ENCODE measurements at regions not wholly inside any gene's neighbourhood (a gene's known extent, or its start where the extent isn't known, plus 50 kb on each side); places are given as distances from the start of the nearest gene placed in this dataset.

- Histone ChIP-seq H3K27ac (ENCODE audit: extremely low read depth, low read depth, low read length) (no peak overlapping the region), H3K4me3 (ENCODE audit: low read depth, low read length) (no peak overlapping the region), H3K36me3 (ENCODE audit: control insufficient read depth in 2 of 2, insufficient read depth in 1 of 2, low read length in 2 of 2) (no peaks in the 10 kb centered on the region), H3K4me1 (ENCODE audit: control insufficient read depth, insufficient read depth, low read length) (no peaks in the 10 kb centered on the region), H3K9me3 (ENCODE audit: control insufficient read depth, insufficient read depth, low read depth, low read length) (no peaks in the 10 kb centered on the region)
- POLR2A ChIA-PET, result no interaction called here
- TF ChIP-seq, protein P1, sequence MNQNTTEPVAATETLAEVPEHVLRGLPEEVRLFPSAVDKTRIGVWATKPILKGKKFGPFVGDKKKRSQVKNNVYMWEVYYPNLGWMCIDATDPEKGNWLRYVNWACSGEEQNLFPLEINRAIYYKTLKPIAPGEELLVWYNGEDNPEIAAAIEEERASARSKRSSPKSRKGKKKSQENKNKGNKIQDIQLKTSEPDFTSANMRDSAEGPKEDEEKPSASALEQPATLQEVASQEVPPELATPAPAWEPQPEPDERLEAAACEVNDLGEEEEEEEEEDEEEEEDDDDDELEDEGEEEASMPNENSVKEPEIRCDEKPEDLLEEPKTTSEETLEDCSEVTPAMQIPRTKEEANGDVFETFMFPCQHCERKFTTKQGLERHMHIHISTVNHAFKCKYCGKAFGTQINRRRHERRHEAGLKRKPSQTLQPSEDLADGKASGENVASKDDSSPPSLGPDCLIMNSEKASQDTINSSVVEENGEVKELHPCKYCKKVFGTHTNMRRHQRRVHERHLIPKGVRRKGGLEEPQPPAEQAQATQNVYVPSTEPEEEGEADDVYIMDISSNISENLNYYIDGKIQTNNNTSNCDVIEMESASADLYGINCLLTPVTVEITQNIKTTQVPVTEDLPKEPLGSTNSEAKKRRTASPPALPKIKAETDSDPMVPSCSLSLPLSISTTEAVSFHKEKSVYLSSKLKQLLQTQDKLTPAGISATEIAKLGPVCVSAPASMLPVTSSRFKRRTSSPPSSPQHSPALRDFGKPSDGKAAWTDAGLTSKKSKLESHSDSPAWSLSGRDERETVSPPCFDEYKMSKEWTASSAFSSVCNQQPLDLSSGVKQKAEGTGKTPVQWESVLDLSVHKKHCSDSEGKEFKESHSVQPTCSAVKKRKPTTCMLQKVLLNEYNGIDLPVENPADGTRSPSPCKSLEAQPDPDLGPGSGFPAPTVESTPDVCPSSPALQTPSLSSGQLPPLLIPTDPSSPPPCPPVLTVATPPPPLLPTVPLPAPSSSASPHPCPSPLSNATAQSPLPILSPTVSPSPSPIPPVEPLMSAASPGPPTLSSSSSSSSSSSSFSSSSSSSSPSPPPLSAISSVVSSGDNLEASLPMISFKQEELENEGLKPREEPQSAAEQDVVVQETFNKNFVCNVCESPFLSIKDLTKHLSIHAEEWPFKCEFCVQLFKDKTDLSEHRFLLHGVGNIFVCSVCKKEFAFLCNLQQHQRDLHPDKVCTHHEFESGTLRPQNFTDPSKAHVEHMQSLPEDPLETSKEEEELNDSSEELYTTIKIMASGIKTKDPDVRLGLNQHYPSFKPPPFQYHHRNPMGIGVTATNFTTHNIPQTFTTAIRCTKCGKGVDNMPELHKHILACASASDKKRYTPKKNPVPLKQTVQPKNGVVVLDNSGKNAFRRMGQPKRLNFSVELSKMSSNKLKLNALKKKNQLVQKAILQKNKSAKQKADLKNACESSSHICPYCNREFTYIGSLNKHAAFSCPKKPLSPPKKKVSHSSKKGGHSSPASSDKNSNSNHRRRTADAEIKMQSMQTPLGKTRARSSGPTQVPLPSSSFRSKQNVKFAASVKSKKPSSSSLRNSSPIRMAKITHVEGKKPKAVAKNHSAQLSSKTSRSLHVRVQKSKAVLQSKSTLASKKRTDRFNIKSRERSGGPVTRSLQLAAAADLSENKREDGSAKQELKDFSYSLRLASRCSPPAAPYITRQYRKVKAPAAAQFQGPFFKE (tag by site-specific recombination; IDR thresholded peaks at IDR 0.05; ENCODE audit: borderline replicate concordance), result no peak
- TF ChIP-seq ZNF112 (tag by site-specific recombination; IDR thresholded peaks at IDR 0.05) (no peak), MYNN (tag by site-specific recombination; IDR thresholded peaks at IDR 0.05; ENCODE audit: borderline replicate concordance) (no peak), GLI4 (tag by site-specific recombination; IDR thresholded peaks at IDR 0.05) (no peak), ZNF350 (tag by site-specific recombination; IDR thresholded peaks at IDR 0.05) (no peak), ZNF558 (tag by site-specific recombination; IDR thresholded peaks at IDR 0.05) (no peak), ZNF121 (tag by site-specific recombination; IDR thresholded peaks at IDR 0.05) (no peak), ZNF791 (tag by site-specific recombination; IDR thresholded peaks at IDR 0.05) (no peak), ZNF174 (tag by site-specific recombination; IDR thresholded peaks at IDR 0.05) (no peak), ZNF623 (tag by site-specific recombination; IDR thresholded peaks at IDR 0.05) (no peak), ZNF521 (tag by site-specific recombination; IDR thresholded peaks at IDR 0.05) (no peak), ZXDB (tag by site-specific recombination; IDR thresholded peaks at IDR 0.05) (no peak), ZNF501 (tag by site-specific recombination; IDR thresholded peaks at IDR 0.05) (no peak), ZNF600 (tag by site-specific recombination; IDR thresholded peaks at IDR 0.05) (no peak), ZNF157 (tag by site-specific recombination; IDR thresholded peaks at IDR 0.05) (no peak), ZNF169 (tag by site-specific recombination; IDR thresholded peaks at IDR 0.05) (no peak), ZNF133 (tag by site-specific recombination; IDR thresholded peaks at IDR 0.05) (no peak), ZBTB20 (tag by site-specific recombination; IDR thresholded peaks at IDR 0.05) (no peak)
- TF ChIP-seq, protein P2, sequence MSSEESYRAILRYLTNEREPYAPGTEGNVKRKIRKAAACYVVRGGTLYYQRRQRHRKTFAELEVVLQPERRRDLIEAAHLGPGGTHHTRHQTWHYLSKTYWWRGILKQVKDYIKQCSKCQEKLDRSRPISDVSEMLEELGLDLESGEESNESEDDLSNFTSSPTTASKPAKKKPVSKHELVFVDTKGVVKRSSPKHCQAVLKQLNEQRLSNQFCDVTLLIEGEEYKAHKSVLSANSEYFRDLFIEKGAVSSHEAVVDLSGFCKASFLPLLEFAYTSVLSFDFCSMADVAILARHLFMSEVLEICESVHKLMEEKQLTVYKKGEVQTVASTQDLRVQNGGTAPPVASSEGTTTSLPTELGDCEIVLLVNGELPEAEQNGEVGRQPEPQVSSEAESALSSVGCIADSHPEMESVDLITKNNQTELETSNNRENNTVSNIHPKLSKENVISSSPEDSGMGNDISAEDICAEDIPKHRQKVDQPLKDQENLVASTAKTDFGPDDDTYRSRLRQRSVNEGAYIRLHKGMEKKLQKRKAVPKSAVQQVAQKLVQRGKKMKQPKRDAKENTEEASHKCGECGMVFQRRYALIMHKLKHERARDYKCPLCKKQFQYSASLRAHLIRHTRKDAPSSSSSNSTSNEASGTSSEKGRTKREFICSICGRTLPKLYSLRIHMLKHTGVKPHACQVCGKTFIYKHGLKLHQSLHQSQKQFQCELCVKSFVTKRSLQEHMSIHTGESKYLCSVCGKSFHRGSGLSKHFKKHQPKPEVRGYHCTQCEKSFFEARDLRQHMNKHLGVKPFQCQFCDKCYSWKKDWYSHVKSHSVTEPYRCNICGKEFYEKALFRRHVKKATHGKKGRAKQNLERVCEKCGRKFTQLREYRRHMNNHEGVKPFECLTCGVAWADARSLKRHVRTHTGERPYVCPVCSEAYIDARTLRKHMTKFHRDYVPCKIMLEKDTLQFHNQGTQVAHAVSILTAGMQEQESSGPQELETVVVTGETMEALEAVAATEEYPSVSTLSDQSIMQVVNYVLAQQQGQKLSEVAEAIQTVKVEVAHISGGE (tag by site-specific recombination; conservative IDR thresholded peaks at IDR 0.05; ENCODE audit: low read depth), result no peak
- TF ChIP-seq, protein P3, sequence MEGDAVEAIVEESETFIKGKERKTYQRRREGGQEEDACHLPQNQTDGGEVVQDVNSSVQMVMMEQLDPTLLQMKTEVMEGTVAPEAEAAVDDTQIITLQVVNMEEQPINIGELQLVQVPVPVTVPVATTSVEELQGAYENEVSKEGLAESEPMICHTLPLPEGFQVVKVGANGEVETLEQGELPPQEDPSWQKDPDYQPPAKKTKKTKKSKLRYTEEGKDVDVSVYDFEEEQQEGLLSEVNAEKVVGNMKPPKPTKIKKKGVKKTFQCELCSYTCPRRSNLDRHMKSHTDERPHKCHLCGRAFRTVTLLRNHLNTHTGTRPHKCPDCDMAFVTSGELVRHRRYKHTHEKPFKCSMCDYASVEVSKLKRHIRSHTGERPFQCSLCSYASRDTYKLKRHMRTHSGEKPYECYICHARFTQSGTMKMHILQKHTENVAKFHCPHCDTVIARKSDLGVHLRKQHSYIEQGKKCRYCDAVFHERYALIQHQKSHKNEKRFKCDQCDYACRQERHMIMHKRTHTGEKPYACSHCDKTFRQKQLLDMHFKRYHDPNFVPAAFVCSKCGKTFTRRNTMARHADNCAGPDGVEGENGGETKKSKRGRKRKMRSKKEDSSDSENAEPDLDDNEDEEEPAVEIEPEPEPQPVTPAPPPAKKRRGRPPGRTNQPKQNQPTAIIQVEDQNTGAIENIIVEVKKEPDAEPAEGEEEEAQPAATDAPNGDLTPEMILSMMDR (tag by site-specific recombination; IDR thresholded peaks at IDR 0.05), result no peak
- CTCF ChIA-PET, result no interaction called here
These were observed 97.3 kb upstream of the MLIP start for GRCh38 chr6:54013966-54014365.

All from HEK293 (cell line).